ENCODE measurements at regions not wholly inside any gene's neighbourhood (a gene's known extent, or its start where the extent isn't known, plus 50 kb on each side); places are given as distances from the start of the nearest gene placed in this dataset.

- DNase-seq: no peak
- H3K9ac ChIP-seq: no peak overlapping the region
- ChIA-PET POLR2A (interaction anchor here (0.6 kb wide), 1 partner anchor 1054 kb away, joined by 3 read pairs; no protein-coding TSS in a partner anchor), CTCF (interaction anchor here (1.2 to 2.1 kb wide), 3 partner anchors 32 to 260 kb away, joined by 4 to 8 read pairs (median 6); no protein-coding TSS in a partner anchor)
- no peak overlapping the region for H3K4me3 ChIP-seq (ENCODE audit: low read depth in 2 of 2, low read length in 1 of 2)
- H3K36me3 ChIP-seq (replicated peaks in 1 of 2; ENCODE audit: control insufficient read depth in 1 of 2, insufficient read depth in 2 of 2, low read length in 1 of 2): peaks cover 0 to 2% of the 10 kb centered on the region in 2 experiments
- 95% methylated on average over 2 of the region's 2 CpGs for WGBS (ENCODE audit: low lambda C conversion rate)
- no peak overlapping the region for H3K4me2 ChIP-seq
- no peaks in the 10 kb centered on the region for H3K27me3 ChIP-seq (ENCODE audit: insufficient read depth)
- H3K4me1 ChIP-seq (ENCODE audit: control insufficient read depth in 1 of 2, insufficient read depth in 2 of 2, low read depth in 1 of 2, low read length in 1 of 2): no peaks in the 10 kb centered on the region
- no peak overlapping the region for H3K27ac ChIP-seq (ENCODE audit: low read depth in 2 of 2, low read length in 1 of 2)
- peaks cover 6% of the 10 kb centered on the region; the same call in 1 of the 2 replicates for H3K9me3 ChIP-seq
- H3K79me2 ChIP-seq (ENCODE audit: insufficient read depth): no peaks in the 10 kb centered on the region
- TF ChIP-seq TAF1 (IDR thresholded peaks at IDR 0.05; ENCODE audit: borderline replicate concordance, low read depth, low read length) (no peak), FOXJ3 (CRISPR knock-in tag; IDR thresholded peaks at IDR 0.05) (no peak), YY1 (IDR thresholded peaks at IDR 0.05; ENCODE audit: low read depth) (no peak), IRF3 (IDR thresholded peaks at IDR 0.05; ENCODE audit: low read depth, low read length) (no peak), RAD21 (IDR thresholded peaks at IDR 0.05; ENCODE audit: low read length) (no peak), RFX5 (IDR thresholded peaks at IDR 0.05; ENCODE audit: low read length) (no peak), SMC3 (IDR thresholded peaks at IDR 0.05; ENCODE audit: low read depth, low read length) (no peak), REST (IDR thresholded peaks at IDR 0.05; ENCODE audit: low read depth, low read length) (no peak), TCF12 (IDR thresholded peaks at IDR 0.05) (no peak), POLR2AphosphoS5 (IDR thresholded peaks at IDR 0.05; ENCODE audit: low read depth, low read length) (no peak), MAX (IDR thresholded peaks at IDR 0.05; ENCODE audit: low read depth) (no peak), EP300 (IDR thresholded peaks at IDR 0.05; ENCODE audit: borderline replicate concordance in 1 of 2, low read depth in 1 of 2, low read length in 1 of 2) (no peak), GATA2 (CRISPR knock-in tag; IDR thresholded peaks at IDR 0.05) (no peak), NRF1 (IDR thresholded peaks at IDR 0.05; ENCODE audit: low read depth, low read length) (no peak), CHD2 (IDR thresholded peaks at IDR 0.05; ENCODE audit: low read length, partially characterized antibody) (no peak), USF1 (IDR thresholded peaks at IDR 0.05; ENCODE audit: borderline replicate concordance, low read depth) (no peak), TEAD4 (IDR thresholded peaks at IDR 0.05; ENCODE audit: borderline replicate concordance, insufficient read depth) (no peak)
- no peaks in the 10 kb centered on the region for H3K9me2 ChIP-seq
- no peaks in the 10 kb centered on the region for H4K20me1 ChIP-seq (ENCODE audit: insufficient read depth)
- no peak overlapping the region for H2AFZ ChIP-seq (ENCODE audit: low read depth)
- no peaks in the 10 kb centered on the region for H3F3A ChIP-seq (replicated peaks; ENCODE audit: insufficient read depth)
Observed at GRCh38 chr2:172204762-172205161, 102.1 kb upstream of the DLX2 start.
